Testis (tissue), 2 donors: ENCODE measurements at regions not wholly inside any gene's neighbourhood (a gene's known extent, or its start where the extent isn't known, plus 50 kb on each side); places are given as distances from the start of the nearest gene placed in this dataset.

Source experiments
- DNase-seq: peaks from one replicate; pipeline ENCODE4 v3.0.0-alpha.2; 2019
- H3K27ac ChIP-seq, 2 donors: fragments of 200-600 bp; sonication (generic); one replicate each; pipeline ENCODE4 v1.5.1; 2019
- H3K27me3 ChIP-seq: fragments of 200-600 bp; sonication (generic); one replicate; pipeline ENCODE4 v1.5.1; 2019
- H3K36me3 ChIP-seq: fragments of 200-600 bp; sonication (generic); one replicate; pipeline ENCODE4 v1.5.1; 2017; ENCODE audit warnings: low read depth; ENCODE audit errors: missing control alignments
- H3K4me1 ChIP-seq: fragments of 200-600 bp; sonication (generic); one replicate; pipeline ENCODE4 v1.5.1; 2019
- H3K4me3 ChIP-seq, 2 donors: fragments of 200-600 bp; sonication (generic); one replicate each; pipeline ENCODE4 v1.5.1; 2017 to 2019
- H3K9me3 ChIP-seq: fragments of 200-600 bp; sonication (generic); one replicate; pipeline ENCODE4 v1.5.1; 2017
- POLR2A ChIP-seq: fragments of 450-650 bp; IDR thresholded peaks from one replicate; pipeline ENCODE4 v1.6.1; 2017; ENCODE audit warnings: antibody characterized with exemption, mild to moderate bottlenecking, moderate library complexity
- WGBS, 2 donors: methylation state at CpG; one replicate each; pipeline ENCODE4 v1.1.5; 2018; 5-methylcytosine and 5-hydroxymethylcytosine counted together
- intact Hi-C: fragments of 100-400 bp; cut with DNase I; formaldehyde crosslinking; loops from one replicate; pipeline ENCODE4 v1.15.1; 2023; ENCODE audit warnings: low total_unique reads
- TF ChIP-seq, protein P1 (sequence below), 3 experiments: fragments of 450-650 bp in 2 of 3; fragments of 200-600 bp in 1 of 3; sonication (generic) in 1 of 3; IDR thresholded peaks; one replicate each; pipeline ENCODE4 v1.5.1; 2016 to 2019; ENCODE audit warnings: antibody characterized with exemption in 3 of 3, mild to moderate bottlenecking in 2 of 3, moderate library complexity in 1 of 3

DNA sequence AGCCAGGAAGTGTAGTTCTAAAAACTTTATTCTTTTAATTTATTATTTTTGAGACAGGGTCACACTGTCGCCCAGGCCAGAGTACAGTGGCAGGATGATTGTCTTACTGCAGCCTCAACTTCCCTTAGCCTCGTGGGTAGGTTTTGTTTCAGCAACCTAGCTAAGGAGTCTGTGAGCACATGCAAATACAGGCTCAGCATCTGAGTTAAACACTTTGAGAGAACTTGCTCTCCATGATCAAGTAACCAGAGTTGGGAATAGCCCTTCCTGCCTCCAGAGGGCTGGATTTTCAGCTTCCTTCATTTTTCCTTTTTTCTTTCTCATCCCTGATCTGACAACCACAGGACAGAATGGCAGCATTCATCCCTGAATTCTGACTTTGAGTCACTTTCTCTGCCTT, 871.3 kb downstream of the GALC start:
- H3K9me3 ChIP-seq, result no peaks in the 10 kb centered on the region

DNA sequence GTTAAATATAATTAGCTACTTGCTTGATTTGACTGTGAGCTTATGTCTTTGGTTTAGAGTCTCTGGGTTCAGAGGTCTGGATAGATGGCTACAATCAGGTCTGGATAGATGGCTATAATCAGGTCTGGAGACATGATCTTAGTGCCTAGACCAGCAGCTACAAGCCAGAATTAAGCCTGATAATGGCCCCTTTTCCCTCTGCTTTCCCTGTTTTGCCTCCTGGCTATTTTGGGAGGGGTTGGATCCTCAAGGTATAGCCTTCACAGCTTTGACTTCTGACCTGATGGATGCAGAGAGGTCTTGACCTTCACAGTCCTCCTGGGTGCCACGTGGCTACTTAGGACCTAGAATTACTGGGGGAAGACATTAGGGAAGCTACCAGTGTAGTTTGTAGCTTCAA, 877.7 kb downstream of the GALC start:
- Histone ChIP-seq H3K4me1 (no peaks in the 10 kb centered on the region), H3K27me3 (no peaks in the 10 kb centered on the region), H3K27ac (no peak overlapping the region), H3K36me3 (no peaks in the 10 kb centered on the region), H3K9me3 (no peaks in the 10 kb centered on the region), H3K4me3 (no peak overlapping the region)
- intact Hi-C loops, result no loop called here
- TF ChIP-seq POLR2A, result no peak
- TF ChIP-seq, protein P1, sequence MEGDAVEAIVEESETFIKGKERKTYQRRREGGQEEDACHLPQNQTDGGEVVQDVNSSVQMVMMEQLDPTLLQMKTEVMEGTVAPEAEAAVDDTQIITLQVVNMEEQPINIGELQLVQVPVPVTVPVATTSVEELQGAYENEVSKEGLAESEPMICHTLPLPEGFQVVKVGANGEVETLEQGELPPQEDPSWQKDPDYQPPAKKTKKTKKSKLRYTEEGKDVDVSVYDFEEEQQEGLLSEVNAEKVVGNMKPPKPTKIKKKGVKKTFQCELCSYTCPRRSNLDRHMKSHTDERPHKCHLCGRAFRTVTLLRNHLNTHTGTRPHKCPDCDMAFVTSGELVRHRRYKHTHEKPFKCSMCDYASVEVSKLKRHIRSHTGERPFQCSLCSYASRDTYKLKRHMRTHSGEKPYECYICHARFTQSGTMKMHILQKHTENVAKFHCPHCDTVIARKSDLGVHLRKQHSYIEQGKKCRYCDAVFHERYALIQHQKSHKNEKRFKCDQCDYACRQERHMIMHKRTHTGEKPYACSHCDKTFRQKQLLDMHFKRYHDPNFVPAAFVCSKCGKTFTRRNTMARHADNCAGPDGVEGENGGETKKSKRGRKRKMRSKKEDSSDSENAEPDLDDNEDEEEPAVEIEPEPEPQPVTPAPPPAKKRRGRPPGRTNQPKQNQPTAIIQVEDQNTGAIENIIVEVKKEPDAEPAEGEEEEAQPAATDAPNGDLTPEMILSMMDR (IDR thresholded peaks at IDR 0.05), result no peak
- WGBS, 2 donors, result 50 to 52% methylated on average over 1 of the region's 1 CpG
- DNase-seq, result no peak

More for the DNA sequence above, 871.3 kb downstream of the GALC start:
- Histone ChIP-seq H3K27me3 (no peaks in the 10 kb centered on the region), H3K36me3 (no peaks in the 10 kb centered on the region), H3K4me1 (no peaks in the 10 kb centered on the region), H3K4me3 (no peak overlapping the region), H3K27ac (no peak overlapping the region)
- WGBS, 2 donors, result 67 to 87% methylated on average over 2 of the region's 2 CpGs
- intact Hi-C loops, result no loop called here
- TF ChIP-seq, protein P1 (IDR thresholded peaks at IDR 0.05), result no peak
- TF ChIP-seq POLR2A, result no peak
- no peak for DNase-seq

DNA sequence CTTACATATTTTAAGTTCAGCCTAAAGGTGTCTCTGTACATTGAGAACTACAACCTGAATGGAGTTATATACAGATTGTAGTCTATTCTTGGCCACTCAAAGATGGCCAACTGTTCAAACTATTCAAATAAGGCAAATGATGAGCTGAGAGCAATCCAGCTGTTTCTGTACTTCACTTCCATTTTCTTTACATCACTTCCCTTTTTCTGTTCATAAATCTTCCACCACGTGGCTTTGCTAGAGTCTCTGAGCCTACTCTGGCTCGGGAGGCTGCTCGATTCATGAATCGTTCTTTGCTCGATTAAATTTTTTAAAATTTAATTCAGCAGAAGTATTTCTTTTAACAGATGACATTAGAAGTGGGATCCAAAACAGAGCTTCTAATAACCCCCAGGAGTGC, 879.7 kb downstream of the GALC start:
- Histone ChIP-seq H3K36me3 (no peaks in the 10 kb centered on the region), H3K4me3 (no peak overlapping the region), H3K4me1 (no peaks in the 10 kb centered on the region), H3K27me3 (no peaks in the 10 kb centered on the region), H3K27ac (no peak overlapping the region), H3K9me3 (no peaks in the 10 kb centered on the region)
- DNase-seq, result no peak
- 76 to 88% methylated on average over 5 of the region's 5 CpGs for WGBS, 2 donors
- no peak for TF ChIP-seq POLR2A
- TF ChIP-seq, protein P1 (IDR thresholded peaks at IDR 0.05), result no peak
- intact Hi-C loops, result no loop called here

DNA sequence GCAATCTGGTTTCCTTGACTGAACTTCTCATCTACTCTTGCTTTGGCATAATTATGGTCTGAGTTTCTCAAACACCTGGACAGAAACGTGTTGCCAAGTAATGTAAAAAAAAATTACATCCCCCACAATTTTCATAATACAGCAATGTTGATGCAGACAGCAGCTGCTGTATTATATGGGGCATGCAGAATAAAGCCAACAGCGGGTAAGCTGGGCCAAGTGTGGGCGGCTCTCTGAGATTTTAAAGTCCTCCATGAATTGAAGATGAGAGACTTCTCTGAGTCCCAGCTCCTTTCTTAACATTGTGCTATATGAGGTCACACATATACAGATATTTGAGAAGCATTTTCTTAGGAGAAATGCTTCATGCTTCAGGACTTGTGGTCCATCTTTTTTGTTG, 881.2 kb downstream of the GALC start:
- Histone ChIP-seq H3K36me3 (no peaks in the 10 kb centered on the region), H3K27me3 (no peaks in the 10 kb centered on the region), H3K9me3 (no peaks in the 10 kb centered on the region), H3K4me1 (no peaks in the 10 kb centered on the region), H3K27ac (no peak overlapping the region), H3K4me3 (no peak overlapping the region)
- DNase-seq, result no peak
- intact Hi-C loops, result no loop called here
- WGBS, 2 donors, result 71 to 78% methylated on average over 3 of the region's 3 CpGs
- TF ChIP-seq, protein P1 (IDR thresholded peaks at IDR 0.05), result no peak
- TF ChIP-seq POLR2A, result no peak

DNA sequence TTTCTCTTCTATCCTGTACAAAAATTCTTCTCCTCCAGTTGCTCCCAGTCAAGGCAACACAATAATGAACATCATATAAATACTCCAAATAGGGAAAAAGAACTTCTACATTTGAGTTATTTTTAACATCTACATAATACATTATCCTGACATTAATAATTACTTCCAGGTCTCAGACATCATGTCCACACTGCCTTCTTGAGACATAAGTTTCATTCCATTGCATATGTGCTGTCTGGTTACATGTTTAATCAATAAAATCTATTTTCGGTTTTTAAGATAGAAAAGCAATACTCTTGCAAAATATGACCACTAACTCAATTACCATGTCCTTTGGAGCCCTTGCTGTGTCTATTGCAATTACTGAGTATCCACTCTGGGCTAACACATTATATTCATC, 881.9 kb downstream of the GALC start:
- H3K27ac ChIP-seq, result no peak overlapping the region
- intact Hi-C loops, result no loop called here
- 89 to 94% methylated on average over 1 of the region's 1 CpG for WGBS, 2 donors
- no peak for TF ChIP-seq POLR2A
- TF ChIP-seq, protein P1 (IDR thresholded peaks at IDR 0.05), result no peak
- H3K9me3 ChIP-seq, result no peaks in the 10 kb centered on the region
- DNase-seq, result no peak
- H3K4me1 ChIP-seq, result no peaks in the 10 kb centered on the region
- H3K4me3 ChIP-seq, result no peak overlapping the region
- no peaks in the 10 kb centered on the region for H3K27me3 ChIP-seq
- H3K36me3 ChIP-seq, result no peaks in the 10 kb centered on the region
